H1 (cell line): ENCODE measurements at regions not wholly inside any gene's neighbourhood (a gene's known extent, or its start where the extent isn't known, plus 50 kb on each side); places are given as distances from the start of the nearest gene placed in this dataset.

ENCODE experiments used
- KDM1A ChIP-seq: fragments of 200-600, 300-600 bp; sonication (generic); IDR thresholded peaks from 2 replicates; pipeline ENCODE4 v1.7.1; 2016; ENCODE audit warnings: mild to moderate bottlenecking, low read length, borderline replicate concordance
- RFX5 ChIP-seq: IDR thresholded peaks from 2 replicates; pipeline ENCODE4 v1.6.1; 2011; ENCODE audit warnings: low read depth, low read length, improper control_type of control experiment, borderline replicate concordance
- SP2 ChIP-seq: IDR thresholded peaks from 2 replicates; pipeline ENCODE4 v1.6.1; 2012; ENCODE audit warnings: mild to moderate bottlenecking, low read length, inconsistent platforms
- TF ChIP-seq, protein P1 (sequence below): IDR thresholded peaks from 2 replicates; pipeline ENCODE4 v1.6.1; 2011; ENCODE audit warnings: low read length, improper control_type of control experiment

DNA sequence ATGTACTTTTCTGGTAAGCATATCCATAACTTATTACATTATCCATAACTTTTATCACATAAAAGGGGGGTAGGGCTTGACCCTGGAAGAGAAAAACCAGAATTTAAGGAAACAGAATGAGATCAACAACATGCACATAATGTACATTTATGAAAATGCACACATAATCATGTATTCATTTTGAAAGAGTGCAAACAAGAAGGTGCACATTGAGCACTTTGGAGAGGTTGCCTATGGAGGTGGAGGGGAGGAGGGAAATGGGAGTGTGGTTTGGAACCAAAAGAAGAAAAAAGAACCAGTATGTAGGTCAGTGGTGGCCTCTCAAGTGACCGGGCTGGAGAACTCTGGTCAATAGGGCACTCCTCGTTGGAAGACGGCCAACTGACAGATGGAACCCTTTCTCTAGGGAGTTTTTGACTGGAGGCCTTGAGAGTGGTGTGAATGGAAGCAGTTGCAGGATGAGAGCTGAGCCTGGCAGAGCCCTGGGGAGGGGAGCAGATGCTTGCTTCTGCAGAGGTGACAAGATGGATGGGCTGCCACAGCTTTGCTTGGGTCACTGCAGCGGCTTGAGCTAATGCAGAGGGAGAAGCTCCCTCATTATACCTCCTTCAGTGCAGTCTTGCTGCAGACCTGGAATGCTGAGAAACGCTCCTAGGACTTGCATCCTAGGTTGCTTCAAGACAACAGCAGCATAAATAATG, 192.7 kb downstream of the SEC23IP start (continued):
- TF ChIP-seq, protein P1, sequence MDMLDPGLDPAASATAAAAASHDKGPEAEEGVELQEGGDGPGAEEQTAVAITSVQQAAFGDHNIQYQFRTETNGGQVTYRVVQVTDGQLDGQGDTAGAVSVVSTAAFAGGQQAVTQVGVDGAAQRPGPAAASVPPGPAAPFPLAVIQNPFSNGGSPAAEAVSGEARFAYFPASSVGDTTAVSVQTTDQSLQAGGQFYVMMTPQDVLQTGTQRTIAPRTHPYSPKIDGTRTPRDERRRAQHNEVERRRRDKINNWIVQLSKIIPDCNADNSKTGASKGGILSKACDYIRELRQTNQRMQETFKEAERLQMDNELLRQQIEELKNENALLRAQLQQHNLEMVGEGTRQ = no peak
- TF ChIP-seq RFX5 (no peak), SP2 (no peak), KDM1A (no peak)
- TF ChIP-seq, all 59 proteins: peak for 0
